Uterus (tissue), 2 donors: ENCODE measurements at regions not wholly inside any gene's neighbourhood (a gene's known extent, or its start where the extent isn't known, plus 50 kb on each side); places are given as distances from the start of the nearest gene placed in this dataset.

Experiments
- POLR2A ChIP-seq, 2 donors: fragments of 450-650 bp; IDR thresholded peaks; one replicate each; pipeline ENCODE4 v1.6.1; 2016; ENCODE audit warnings: antibody characterized with exemption in 2 of 2, mild to moderate bottlenecking in 1 of 2, moderate library complexity in 1 of 2
- TF ChIP-seq, protein P1 (sequence below), 4 experiments: fragments of 200-600 bp in 2 of 4; fragments of 450-650 bp in 2 of 4; sonication (generic) in 2 of 4; IDR thresholded peaks; one replicate each; pipeline ENCODE4 v1.5.1; 2016 to 2019; ENCODE audit warnings: antibody characterized with exemption in 4 of 4, mild to moderate bottlenecking in 2 of 4, moderate library complexity in 1 of 4

DNA sequence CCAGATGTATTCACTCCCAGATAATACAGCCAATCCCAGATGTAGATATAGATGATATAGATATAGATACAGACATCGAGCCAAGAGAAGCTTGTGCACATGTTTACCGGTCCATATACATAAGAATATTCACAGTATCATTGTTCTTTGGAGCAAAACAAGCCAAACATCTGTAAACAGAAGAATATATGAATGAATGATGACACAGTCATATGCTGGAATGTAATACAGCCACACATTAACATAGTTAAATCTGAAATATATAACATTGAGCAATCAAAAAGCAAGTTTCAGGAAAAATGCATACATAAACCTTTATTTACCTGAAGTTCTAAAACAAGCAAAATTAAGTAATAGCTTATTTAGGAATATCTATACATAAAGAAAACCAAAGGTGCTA lies 182.5 kb downstream of the TXNL1 start:
- TF ChIP-seq, protein P1, sequence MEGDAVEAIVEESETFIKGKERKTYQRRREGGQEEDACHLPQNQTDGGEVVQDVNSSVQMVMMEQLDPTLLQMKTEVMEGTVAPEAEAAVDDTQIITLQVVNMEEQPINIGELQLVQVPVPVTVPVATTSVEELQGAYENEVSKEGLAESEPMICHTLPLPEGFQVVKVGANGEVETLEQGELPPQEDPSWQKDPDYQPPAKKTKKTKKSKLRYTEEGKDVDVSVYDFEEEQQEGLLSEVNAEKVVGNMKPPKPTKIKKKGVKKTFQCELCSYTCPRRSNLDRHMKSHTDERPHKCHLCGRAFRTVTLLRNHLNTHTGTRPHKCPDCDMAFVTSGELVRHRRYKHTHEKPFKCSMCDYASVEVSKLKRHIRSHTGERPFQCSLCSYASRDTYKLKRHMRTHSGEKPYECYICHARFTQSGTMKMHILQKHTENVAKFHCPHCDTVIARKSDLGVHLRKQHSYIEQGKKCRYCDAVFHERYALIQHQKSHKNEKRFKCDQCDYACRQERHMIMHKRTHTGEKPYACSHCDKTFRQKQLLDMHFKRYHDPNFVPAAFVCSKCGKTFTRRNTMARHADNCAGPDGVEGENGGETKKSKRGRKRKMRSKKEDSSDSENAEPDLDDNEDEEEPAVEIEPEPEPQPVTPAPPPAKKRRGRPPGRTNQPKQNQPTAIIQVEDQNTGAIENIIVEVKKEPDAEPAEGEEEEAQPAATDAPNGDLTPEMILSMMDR (IDR thresholded peaks at IDR 0.05): no peak
- no peak for TF ChIP-seq POLR2A (IDR thresholded peaks at IDR 0.05)
